HG02870 (cell line): ENCODE measurements at regions not wholly inside any gene's neighbourhood (a gene's known extent, or its start where the extent isn't known, plus 50 kb on each side); places are given as distances from the start of the nearest gene placed in this dataset.

Source experiments
- ATAC-seq: cut with Tn5 transposase; IDR thresholded peaks from one replicate; pipeline ENCODE4 v1.9.1; 2021; ENCODE audit warnings: mild to moderate bottlenecking, moderate library complexity; ENCODE audit not compliant: unreplicated experiment

DNA sequence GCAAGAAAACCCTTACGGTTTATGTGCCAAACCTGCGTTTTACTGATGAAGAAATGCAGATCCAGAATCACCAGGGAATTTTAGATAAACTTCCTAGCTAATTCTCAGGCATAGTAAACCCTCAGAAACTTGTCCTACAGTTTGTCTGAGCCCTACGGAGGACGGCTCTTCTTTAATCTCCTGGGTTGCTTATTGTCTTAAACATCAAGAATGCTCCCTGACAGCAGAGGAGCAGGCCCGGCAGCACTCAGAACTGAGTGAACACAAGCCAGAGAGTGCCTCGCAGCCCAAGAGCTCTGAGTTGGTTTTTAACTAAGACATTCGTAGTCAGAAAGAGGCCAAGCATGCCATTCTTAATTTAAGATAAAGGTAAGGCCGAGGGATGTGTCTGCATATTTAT, 114.7 kb upstream of the ERCC6L2 start:
- ATAC-seq = no peak

DNA sequence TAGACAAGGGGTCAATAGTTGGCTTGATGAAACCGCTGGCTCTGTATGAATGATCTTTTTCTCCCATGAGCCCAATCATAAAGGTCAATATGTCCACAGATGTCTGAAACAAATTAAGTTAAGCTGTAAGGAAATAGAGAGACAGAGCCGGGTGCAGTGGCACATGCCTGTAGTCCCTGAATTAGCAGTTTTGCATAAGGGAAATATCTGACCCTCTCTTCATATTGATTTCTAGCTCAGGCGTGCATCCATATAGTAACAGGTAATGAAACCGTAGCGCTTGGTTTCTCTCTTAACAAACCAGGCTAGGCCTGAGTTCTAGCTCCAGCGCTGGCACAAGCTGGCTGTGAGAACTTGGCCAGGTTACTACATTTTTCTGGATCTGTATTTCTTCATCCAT, 118.1 kb upstream of the ERCC6L2 start:
- peak; percentile 42 for ATAC-seq

DNA sequence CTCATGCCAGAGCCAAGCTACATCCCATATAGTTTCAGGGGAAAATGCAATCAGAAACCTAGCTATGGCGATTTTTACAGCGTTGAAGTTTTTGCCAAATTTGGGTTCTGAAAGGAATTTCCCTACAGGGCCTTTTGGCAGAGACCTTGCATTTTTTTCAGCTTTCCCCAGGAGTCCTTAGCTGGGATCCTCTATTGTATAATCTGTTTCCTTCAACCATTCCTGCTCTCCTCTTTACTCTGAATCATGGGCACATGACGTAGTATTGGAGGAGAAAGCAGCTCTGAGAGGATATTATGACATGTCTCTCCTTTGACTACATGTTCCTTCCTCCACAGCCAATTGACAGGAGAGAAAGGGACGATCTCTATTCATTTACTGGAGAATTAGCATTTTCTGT, 118.5 kb upstream of the ERCC6L2 start:
- ATAC-seq = no peak

DNA sequence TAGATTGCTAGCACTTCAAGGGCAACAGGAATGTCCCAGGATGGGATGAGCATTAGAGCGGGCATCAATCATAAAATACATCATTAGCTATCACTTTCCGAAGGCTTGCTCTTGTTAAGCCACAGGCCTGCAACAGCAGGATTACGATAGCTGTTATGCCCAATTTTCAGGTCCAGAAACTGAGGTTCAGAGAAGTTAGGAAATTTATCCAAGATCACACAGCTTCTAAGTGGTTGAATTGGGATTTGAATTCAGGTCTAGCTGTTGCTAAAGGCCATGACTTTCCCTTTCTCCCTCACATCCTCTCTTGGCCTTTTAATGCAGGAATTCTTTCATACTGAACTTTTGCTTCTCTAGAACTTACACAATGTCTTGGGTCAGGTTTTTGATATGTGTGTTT, 119.4 kb upstream of the ERCC6L2 start:
- ATAC-seq = no peak

DNA sequence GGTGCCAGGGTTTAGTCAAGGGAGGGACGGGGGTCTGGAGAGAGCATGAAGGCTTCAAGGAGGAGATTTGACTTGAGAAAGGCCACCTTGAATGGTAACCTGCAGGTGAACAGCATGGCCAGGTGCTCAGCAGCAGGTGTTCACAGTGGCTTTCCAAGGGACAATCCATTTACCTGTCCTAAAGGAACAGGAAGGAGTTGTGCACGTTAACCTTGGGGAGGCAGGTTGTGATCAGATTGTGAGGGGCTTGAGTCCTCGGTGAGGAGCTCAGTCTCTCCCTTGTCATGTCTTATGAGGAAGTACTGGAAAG, 120.1 kb upstream of the ERCC6L2 start:
- no peak for ATAC-seq

DNA sequence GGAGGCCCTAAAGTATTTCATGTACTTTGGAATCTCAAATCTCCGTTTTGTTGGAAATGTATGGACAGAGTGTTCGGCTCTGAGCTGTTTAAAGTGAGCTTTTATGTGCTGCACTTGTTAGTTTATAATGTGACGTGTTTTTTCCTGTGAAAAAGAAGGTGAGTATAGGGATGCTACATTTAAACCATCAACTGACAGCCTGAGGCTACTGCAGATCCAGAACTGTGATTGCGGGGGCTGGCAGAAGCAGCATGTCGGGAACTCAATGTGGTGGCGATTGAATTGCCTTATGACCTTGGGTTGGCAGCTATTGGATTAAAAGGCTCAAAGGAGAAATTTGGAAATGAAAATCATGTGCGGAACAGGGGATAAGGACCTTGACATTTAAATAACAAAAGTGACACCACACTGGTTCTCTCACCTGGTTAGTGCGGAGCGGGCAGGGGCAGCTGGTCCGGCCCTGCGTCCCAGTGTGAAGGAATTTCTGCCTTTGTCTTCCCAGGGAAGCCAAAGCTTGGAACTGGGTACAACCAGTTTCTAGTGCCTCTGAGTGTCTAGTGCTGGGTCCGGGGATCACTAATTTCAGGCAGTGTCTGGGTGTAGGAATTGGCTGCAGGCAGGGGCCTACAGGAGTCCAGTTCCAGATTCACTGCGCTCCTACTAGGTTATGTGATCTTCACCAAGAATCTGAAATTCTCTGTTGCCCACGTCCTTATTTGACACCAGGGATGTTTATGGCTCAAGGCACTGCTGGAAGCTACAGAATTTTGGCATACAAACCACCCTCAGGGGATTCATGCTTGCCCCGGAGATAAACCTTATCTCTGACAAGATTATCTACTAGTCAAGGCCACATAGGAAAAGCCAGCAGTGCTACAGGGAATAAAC, 120.7 kb upstream of the ERCC6L2 start:
- ATAC-seq = no peak

DNA sequence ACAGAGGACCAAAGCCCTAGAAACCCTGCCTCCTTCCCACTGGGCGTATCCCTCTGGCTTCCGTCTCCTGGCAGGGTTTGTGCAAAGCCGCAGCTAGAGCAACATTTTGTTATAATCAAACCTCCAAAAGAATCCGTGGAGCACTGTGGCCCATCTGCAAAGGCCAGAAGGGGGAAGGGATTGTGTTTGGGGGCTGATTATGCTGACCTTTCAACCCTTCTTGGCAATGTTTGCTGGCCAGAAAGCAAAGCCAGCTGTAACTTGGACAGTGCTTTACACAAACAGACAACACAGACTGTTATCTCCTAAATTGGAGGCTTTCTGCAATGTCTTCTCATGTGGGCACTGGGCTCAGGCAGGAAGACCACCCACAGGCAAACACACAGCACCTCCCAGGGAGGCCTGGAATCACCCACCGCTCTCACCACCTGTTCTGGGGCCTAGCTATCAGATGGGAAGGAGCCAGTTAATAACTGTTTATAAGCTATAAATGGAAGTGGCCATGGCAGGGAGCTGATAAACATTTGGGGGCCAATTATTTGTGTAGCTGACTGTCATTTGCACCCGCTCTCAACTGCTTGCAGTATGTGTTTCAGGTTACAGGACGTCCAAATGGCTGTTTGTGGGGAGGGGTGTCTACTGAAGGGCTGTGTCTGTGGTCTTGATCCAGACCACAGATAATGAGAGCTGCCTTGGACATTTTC, 121.6 kb upstream of the ERCC6L2 start:
- no peak for ATAC-seq

DNA sequence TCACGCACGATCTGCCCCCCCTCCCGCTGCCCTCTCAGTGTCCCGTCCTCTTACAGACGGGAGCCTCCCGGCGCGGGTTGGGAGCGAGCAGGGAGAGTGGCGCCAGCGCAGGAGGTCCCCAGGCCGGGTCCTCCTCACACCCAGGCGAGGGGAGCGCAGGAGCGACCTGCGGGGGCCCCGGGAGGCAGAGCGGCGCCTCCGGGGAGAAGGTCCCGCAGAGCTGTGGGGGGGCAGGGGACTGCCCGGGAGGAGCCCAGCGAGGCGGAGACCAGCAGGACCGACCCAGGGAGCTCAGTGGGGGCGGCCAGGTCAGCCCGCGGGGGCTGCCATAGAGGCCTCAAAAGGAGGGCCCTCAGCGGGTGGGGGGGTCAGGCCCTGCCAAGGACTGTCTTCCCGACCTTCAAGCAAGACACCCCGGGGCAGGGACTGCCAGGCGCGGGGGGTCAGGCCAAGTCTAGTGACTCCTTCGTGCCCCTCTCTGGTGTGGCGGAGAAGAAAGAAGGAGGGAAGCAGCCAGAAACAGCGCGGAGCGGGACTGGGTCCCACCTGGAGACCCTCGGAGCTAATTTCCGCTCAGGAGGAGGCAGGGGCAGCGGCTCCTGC, 123.3 kb upstream of the ERCC6L2 start:
- no peak for ATAC-seq

DNA sequence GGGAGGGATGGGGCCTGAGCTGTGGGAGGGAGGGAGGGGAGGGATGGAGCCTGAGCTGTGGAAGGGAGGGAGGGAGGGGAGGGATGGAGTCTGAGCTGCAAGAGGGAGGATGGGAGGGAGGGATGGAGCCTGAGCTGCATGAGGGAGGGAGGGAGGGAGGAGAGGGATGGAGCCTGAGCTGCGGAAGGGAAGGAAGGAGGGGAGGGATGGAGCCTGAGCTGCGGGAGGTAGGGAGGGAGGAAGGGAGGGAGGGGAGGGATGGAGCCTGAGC, 124.0 kb upstream of the ERCC6L2 start:
- no peak for ATAC-seq

DNA sequence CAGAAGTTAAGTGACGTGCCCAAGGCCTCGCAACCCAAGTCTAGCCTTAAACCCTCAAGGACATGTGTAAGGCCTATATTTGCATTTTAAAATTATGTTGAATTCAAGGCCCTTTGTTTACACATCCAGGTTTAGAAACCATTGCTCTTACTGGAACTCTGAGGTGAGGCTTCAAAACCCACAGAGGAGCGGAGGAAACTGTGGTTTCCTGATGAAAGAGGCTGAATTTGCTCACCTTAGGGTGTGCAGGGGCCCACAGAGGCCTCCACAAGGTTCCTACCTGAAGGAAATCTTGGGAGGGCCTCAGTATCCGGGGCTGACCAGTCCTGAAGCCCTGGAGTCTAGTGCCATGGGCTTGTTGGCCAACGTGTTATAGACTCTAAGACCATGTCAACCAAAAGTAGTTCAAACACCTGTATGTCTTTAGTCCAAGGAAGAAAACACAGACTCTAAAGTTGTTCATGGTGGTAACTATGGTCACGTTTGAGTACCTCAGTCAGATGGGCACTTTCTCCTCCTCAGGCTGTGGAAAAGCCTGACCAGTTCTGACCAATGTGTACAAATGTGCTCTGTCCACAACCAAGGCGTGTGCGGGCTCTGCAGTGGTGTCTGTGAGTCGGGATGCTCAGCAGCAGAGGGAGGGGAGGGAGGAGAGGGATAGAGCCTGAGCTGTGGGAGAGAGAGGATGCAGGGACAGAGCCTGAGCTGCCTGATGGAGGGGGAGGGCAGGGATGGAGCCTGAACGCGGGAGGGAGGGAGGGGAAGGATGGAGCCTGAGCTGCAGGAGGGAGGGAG, 124.6 kb upstream of the ERCC6L2 start:
- peak; percentile 68 for ATAC-seq

DNA sequence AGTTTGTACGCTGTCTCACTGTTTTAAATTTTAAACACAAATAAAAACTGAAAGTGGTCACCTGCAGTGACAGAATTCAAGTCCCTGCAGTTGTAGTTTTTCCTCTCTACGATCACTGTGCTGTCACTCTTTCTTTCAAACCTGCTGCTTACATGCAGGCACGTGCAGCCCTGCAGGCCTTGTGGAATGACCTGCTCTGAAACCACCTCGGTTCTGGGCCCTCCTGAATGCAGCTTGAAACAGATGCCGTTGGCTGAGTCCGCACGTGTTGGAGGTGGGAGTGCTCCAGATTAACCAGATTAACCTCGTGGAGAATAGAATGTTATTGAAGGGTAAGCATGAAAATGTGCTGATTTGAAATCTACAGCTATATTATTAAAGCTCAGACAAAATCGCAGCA, 126.0 kb upstream of the ERCC6L2 start:
- no peak for ATAC-seq

DNA sequence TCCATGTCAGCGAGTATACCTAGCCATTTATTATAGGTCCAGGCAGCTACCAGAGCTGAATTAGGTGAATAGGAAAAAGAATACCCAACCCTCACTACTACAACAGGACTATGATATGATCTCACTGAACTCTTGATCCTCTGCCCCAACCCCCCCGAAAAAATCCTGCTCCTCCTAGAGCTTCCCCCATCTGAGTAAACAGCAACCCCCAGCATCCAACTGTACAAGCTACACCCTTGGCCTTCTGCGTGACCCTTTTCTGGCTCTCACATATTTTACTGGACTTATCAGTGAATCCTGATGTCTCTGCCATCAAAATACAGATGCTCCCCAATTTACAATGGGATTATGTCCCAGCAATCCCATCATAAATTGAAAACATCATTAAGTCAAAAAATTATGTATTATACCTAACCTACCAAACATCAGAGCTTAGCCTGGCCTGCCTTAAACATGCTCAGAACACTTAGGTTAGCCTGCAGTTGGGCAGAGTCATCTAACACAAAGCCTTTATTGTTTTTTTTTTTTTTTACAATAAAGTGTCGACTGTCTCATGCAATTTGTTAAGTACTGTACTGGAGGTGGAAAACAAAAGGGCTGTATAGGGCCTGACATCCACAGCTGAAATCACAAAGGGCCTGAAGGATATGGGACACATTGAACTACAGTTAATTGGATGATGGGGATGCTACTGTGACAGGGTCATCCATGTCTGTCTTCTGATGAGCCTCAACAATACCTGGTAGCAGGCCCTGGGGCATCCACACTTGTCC, 128.9 kb upstream of the ERCC6L2 start:
- no peak for ATAC-seq

DNA sequence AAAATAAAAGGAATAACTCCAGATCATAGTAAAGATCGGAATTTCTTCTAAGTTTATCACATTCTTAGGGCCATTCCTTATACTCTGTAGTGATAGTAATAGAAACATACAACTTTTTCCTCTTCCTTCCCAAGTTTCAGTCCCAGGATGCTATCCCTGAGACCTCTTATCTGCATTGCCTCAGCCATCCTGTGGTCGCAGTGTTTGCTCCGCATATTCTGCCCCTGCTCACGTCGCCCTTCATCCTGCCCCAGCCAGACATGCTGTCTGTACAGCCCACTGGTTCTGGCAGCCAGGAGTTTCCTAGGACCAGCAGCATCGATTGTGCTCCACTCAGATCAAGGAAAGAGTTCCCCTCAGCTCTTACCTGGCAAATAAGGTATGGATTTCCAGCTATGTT, 132.7 kb upstream of the ERCC6L2 start:
- no peak for ATAC-seq

DNA sequence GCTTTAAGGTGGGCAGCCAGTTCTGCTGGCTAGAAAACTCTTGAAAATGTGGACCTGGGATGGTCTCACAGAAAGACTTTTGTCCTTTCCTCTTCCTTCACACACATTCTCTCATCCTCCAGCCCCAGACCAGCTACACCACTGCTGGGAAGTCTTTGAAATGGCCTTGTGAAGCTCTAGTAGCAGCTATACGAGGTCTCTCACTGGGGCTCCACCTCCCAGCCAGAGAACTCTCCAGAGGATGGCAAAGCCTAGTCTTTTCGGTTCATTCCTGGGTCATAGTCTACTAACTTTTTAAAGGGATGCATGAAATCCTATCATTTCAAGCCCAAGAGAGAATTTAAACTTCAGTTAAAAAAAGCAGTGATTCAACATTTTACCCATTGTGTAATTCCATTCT, 133.9 kb upstream of the ERCC6L2 start:
- no peak for ATAC-seq

DNA sequence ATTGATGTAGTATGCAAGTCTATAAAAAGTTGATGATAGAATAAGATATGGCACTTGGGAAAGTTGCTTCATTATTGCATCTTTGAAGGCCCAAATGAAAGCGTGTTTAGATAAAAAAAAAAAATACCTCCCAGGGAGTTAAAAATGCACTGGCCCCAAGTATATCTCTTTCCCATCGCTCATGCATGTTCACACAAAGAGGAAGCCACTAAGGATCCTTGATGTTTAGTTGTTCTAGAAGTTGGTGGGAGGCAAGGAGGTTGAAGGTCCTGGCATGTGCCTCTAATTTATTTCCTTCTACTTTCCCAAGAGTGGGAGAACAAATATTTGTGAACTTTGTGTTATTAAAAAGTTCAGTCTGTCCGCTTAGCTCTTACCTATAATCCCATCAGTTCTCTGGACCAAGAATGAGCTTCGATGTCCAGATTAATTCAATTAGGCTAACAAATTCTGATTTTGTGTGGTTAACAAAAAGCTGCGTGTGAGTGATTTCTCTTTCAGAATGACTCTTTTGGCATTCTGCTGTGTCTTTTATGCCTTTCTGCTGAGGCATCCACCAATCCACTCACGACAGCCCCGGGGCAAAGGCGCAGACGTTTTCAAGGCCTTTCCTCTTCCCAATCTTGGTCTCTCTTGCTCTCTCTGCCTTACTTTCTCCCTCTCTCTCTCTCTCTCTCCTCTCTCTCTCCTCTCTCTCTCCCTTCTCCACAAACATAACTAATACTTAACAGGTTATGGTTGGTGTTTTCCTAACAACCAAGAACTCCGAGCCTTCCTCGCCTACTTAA, 135.1 kb upstream of the ERCC6L2 start:
- no peak for ATAC-seq

DNA sequence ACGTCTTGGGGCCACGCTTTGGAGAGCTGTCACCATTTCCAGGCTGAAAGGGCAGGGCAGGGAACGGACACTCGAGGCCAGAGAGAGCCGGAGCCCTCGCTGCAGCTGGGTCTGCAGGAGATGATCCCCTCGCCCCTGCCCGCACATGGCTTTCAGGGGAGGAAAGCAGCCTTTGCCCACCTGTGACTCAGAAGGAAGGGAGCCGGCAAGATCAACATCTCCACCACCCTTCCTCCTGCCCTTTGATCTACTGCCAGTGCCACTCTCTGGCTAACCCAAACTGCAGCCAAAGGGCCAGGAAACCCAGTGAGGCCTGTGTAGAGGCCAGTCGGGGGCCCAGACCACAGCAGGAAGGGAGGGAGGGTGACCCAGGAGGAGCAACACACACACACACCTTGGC, 137.1 kb upstream of the ERCC6L2 start:
- no peak for ATAC-seq

DNA sequence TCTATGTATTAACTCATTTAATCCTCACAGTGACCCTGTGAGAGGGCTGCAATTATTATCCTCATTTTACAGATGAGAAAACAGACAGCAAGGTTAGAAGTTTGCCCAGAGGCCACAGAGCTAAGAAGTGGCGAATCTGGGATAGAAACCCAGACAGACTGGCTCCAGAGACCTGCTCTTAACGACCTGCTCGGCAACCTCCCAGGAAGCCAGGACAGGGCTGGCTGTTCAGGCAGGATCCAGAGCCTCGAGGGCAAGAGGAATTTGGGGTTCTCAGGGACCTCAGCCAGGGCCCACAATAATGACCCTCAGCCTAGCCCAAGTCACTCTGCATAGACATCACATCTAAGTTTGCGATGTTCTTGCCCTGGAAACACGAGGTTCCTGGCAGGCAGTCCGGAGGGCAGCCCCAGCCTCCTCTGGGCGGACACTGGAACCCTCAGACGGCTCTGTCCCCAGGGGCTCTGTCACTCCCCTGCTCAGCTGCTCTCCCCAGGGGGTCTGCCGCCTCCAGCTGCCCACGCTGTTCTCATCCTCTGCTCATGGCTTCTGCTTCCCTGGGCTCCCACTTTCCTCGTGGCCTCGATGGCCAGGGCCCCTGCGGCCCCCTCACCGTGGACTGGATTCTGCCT, 138.5 kb upstream of the ERCC6L2 start:
- ATAC-seq = no peak

DNA sequence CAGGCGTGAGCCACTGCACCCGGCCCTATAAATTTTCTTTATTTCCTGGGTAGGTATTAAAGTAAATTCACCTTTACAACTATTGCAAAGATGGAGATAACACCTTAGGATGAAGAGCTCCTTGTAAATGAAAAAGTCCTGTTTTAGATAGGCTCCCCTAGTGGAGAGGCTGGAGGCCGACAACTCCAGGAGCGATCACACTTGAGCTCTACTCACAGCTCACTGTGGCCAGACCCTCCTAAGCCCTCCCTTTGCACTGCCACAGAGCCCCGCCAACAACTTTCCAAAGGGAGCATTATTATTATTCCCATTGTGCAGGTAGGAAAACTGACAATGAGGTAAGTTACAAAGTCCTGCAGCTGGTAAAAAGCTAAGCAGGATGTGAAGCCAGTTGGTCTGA, 139.1 kb upstream of the ERCC6L2 start:
- ATAC-seq = no peak

DNA sequence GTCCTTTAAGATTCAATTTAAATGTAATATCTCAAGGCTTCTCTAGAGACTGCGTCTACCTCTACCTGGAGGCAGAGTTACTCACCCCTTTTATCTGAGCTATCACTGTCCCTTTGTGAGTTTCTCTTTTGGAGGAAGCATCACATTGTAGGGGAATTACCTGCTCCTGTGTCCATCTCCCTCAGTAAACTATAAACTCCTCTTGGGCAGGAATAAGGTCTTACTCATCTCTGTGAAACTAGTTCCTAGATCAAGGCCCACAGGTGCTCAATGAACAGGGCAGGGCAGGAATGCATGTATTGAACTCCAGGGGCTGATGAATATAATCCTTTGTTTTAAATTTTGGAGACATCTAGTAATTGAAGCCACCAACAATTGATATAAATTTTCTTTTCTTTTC, 139.8 kb upstream of the ERCC6L2 start:
- ATAC-seq = no peak
